Esophagus muscularis mucosa (tissue), 4 donors: ENCODE measurements at regions not wholly inside any gene's neighbourhood (a gene's known extent, or its start where the extent isn't known, plus 50 kb on each side); places are given as distances from the start of the nearest gene placed in this dataset.

ENCODE experiments used
- DNase-seq: peaks from one replicate; pipeline ENCODE4 v3.0.0-alpha.2; 2017; ENCODE audit errors: extremely low spot score
- H3K27ac ChIP-seq, 4 donors: fragments of 200-600 bp; sonication (generic); replicated peaks in 1 of 4; 1 replicate in 3 of 4; 2 replicates in 1 of 4; pipeline ENCODE4 v1.5.1; 2016 to 2019; ENCODE audit warnings: mild to moderate bottlenecking in 1 of 4
- H3K27me3 ChIP-seq, 4 donors: fragments of 200-600 bp; sonication (generic); one replicate each; pipeline versions ENCODE4 v1.5.1 to v1.6.0; 2016 to 2019
- H3K36me3 ChIP-seq, 4 donors: fragments of 200-600 bp; sonication (generic); one replicate each; pipeline ENCODE4 v1.5.1; 2016 to 2019
- H3K4me1 ChIP-seq, 4 donors: fragments of 200-600 bp; sonication (generic); one replicate each; pipeline ENCODE4 v1.5.1; 2016 to 2019
- H3K4me3 ChIP-seq, 4 donors: fragments of 200-600 bp; sonication (generic); 1 replicate in 2 of 4; 2 replicates in 2 of 4; pipeline ENCODE4 v1.5.1; 2016 to 2019; ENCODE audit warnings: mild to moderate bottlenecking in 4 of 4, moderate library complexity in 1 of 4
- H3K9me3 ChIP-seq, 4 donors: fragments of 200-600 bp; sonication (generic); 1 replicate in 3 of 4; 2 replicates in 1 of 4; pipeline ENCODE4 v1.5.1; 2016 to 2019
- EP300 ChIP-seq: sonication (generic); formaldehyde crosslinking; IDR thresholded peaks from one replicate; pipeline ENCODE4 v1.6.1; 2017; ENCODE audit warnings: antibody characterized with exemption
- POLR2A ChIP-seq: fragments of 450-650 bp; IDR thresholded peaks from one replicate; pipeline ENCODE4 v1.6.1; 2017; ENCODE audit warnings: antibody characterized with exemption, moderate library complexity, mild to moderate bottlenecking, low read depth
- POLR2AphosphoS5 ChIP-seq, 2 donors: sonication (generic); formaldehyde crosslinking; IDR thresholded peaks; one replicate each; pipeline ENCODE4 v1.6.1; 2017; ENCODE audit warnings: antibody characterized with exemption in 2 of 2
- WGBS: methylation state at CpG from one replicate; pipeline ENCODE4 v1.1.5; 2018; 5-methylcytosine and 5-hydroxymethylcytosine counted together
- intact Hi-C: fragments of 100-400 bp; cut with DNase I; formaldehyde crosslinking; loops from one replicate; pipeline ENCODE4 v1.15.1; 2023
- TF ChIP-seq, protein P1 (sequence below), 3 experiments: fragments of 200-600 bp in 2 of 3; fragments of 450-650 bp in 1 of 3; sonication (generic) in 2 of 3; IDR thresholded peaks; one replicate each; pipeline ENCODE4 v1.5.1; 2017 to 2019; ENCODE audit warnings: antibody characterized with exemption in 3 of 3, mild to moderate bottlenecking in 2 of 3, moderate library complexity in 1 of 3

DNA sequence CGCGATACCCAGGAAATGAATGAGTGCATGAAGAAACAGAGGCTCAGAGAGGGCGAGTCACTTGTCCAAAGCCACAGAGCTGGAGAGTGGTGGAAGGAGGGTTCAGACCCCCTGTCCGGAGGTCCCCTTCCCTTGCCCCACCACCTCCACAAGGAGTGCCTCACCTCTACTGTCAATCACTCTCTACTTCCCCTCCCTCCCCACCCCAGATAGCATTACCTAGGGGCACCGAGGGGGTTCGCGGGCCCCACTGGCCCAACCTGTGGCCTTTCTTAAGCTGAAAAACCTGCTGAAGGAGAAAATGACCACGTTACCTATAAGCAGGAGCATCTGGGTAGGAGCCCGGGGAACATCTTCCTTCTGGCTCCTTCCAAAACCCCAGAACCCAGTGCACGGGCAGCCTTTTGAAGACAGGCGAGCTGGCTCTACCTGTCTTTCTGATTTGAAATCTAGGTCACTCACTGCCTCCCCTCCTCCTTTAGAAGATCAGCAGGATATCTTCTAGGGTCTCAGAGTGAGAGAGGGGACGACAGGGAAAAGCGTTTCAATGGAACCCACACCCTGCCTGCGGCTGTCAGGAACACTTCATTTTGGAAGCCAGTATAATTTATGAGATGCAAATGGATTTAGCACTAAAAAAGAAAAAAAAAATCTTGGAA, 89.9 kb upstream of the MEF2A start:
- peaks cover 43 to 58% (median 45%) of the 10 kb centered on the region in 4 donors for H3K4me1 ChIP-seq
- H3K27me3 ChIP-seq, result no peaks in the 10 kb centered on the region
- no peaks in the 10 kb centered on the region for H3K9me3 ChIP-seq
- intact Hi-C loops, result no loop called here
- H3K27ac ChIP-seq, result peak overlapping the region; percentile 76 to 88 (median 84)
- WGBS, result 77% methylated on average over 14 of the region's 14 CpGs
- H3K36me3 ChIP-seq, result no peaks in the 10 kb centered on the region
- H3K4me3 ChIP-seq, result no peak overlapping the region
- DNase-seq, result no peak
- TF ChIP-seq, protein P1, sequence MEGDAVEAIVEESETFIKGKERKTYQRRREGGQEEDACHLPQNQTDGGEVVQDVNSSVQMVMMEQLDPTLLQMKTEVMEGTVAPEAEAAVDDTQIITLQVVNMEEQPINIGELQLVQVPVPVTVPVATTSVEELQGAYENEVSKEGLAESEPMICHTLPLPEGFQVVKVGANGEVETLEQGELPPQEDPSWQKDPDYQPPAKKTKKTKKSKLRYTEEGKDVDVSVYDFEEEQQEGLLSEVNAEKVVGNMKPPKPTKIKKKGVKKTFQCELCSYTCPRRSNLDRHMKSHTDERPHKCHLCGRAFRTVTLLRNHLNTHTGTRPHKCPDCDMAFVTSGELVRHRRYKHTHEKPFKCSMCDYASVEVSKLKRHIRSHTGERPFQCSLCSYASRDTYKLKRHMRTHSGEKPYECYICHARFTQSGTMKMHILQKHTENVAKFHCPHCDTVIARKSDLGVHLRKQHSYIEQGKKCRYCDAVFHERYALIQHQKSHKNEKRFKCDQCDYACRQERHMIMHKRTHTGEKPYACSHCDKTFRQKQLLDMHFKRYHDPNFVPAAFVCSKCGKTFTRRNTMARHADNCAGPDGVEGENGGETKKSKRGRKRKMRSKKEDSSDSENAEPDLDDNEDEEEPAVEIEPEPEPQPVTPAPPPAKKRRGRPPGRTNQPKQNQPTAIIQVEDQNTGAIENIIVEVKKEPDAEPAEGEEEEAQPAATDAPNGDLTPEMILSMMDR (IDR thresholded peaks at IDR 0.05), result no peak
- no peak for TF ChIP-seq POLR2A
- no peak for TF ChIP-seq POLR2AphosphoS5 (IDR thresholded peaks at IDR 0.05)
- TF ChIP-seq EP300, result no peak

DNA sequence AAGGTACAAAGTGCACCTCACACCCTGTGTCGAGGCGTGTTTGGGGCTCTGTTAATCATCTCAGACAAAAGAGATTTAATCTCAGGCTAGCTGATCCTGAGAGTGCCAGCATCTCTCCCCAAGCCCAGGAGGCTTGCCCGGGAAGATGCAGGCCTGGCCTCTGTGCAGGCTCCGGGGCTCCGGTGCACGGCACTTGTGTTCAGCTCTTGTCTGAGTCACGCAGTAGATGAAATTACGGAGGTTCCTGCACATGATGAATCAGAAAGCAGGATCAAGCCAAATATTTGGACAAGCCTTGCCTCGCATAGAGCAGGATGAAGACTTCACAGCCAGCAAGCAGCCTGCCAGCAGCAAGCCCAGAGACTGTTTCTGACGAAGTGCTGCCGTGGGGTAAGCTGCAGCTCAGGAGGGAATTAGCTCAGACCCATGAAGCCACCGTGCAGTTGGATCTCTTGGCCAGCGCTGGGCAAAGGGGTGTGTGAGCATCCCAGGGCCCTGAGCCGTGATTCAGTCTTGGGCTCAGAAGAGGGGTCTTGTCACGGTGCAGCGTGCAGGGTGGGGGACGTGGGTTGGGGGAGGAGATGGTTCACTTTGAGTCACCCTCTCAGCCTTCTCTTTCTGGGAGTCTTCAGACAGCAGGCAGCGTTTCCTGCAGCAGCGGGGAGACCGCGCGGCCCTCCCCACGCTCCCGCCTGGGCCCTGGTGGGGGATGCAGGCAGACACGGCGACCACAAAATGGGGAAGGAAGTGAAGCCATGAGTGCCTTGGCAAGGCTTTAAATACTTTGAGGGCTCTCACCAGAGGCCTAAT, 89.2 kb upstream of the MEF2A start:
- peak; percentile 95 for DNase-seq
- Histone ChIP-seq H3K4me1 (peaks cover 43 to 58% (median 45%) of the 10 kb centered on the region in 4 donors), H3K4me3 (peak overlapping the region in 2 of 4 donors; percentile 19 to 21), H3K36me3 (no peaks in the 10 kb centered on the region), H3K9me3 (no peaks in the 10 kb centered on the region), H3K27ac (peak overlapping the region; percentile 76 to 88 (median 84)), H3K27me3 (no peaks in the 10 kb centered on the region)
- intact Hi-C loops, result loop anchor here (1.0 kb wide), 1 partner anchor 31 kb away; no protein-coding TSS in a partner anchor
- WGBS, result 39% methylated on average over 22 of the region's 26 CpGs
- TF ChIP-seq EP300, result peak; percentile 38
- no peak for TF ChIP-seq POLR2A
- TF ChIP-seq POLR2AphosphoS5 (IDR thresholded peaks at IDR 0.05), result peak; percentile 86 to 89

DNA sequence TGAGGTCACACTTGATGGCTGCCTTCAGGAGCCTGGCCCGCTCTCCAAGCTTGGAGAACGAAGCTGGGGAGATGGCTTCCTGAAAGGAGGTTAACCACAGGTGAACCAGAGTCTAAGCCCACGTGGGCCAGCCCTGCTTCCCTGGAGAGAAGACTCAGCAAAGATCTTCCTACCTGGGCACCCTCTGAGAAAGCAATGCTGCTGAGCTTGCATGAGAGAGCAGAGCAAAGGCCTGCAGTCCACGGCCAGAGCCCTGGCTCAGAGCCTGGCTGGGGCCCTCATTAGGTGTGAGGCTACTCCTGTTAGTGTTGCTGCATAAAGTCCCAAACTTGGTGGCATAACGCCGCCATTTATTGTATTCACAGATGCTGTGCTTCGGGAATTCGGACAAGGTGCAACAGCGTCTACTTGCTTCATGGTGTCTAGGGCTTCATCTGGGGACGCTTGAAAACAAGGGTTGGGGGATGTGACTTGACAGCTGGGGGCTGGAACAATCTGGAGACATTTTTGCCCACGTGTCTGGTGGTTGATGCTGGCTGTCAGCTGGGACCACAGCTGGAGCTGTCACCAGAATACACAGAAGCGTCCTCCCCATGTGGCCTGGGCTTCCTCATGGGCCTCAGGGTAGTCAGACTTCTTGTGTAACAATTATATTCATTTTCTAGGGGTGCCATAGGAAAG, 87.9 kb upstream of the MEF2A start:
- WGBS, result 62% methylated on average over 4 of the region's 12 CpGs
- intact Hi-C loops, result loop anchor here (1.0 kb wide), 1 partner anchor 29 kb away; no protein-coding TSS in a partner anchor
- H3K36me3 ChIP-seq, result no peaks in the 10 kb centered on the region

DNA sequence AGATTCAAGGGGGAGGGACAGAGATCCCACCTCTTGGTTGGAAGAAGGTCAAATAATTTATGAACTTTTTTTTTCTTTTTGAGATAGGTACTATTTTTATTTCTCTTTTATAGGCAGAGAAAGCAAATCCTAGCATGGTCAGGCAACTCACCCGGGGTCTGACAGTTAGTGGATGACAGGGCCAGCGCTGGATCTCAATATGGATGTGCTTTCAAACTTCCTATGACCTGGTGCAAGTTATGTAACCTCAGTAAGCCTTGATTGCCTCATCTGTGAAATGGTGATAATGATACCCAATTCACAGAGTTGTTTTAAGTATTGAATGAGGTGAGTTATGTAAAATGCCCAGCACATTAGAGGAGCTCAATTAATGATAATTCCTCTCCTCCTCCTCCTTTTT, 86.8 kb upstream of the MEF2A start:
- WGBS, result 97% methylated on average over 2 of the region's 2 CpGs

More for the DNA sequence above, 87.9 kb upstream of the MEF2A start:
- Histone ChIP-seq H3K4me1 (peaks cover 43 to 56% (median 43%) of the 10 kb centered on the region in 4 donors), H3K9me3 (no peaks in the 10 kb centered on the region), H3K27me3 (no peaks in the 10 kb centered on the region), H3K4me3 (no peak overlapping the region), H3K27ac (peak overlapping the region; percentile 76 to 88 (median 84))
- TF ChIP-seq POLR2AphosphoS5 (IDR thresholded peaks at IDR 0.05), result no peak
- TF ChIP-seq, protein P1 (IDR thresholded peaks at IDR 0.05), result no peak
- TF ChIP-seq EP300, result no peak
- no peak for TF ChIP-seq POLR2A
- no peak for DNase-seq

More for the DNA sequence above, 86.8 kb upstream of the MEF2A start:
- Histone ChIP-seq H3K27me3 (no peaks in the 10 kb centered on the region), H3K4me3 (no peak overlapping the region), H3K27ac (no peak overlapping the region), H3K36me3 (no peaks in the 10 kb centered on the region), H3K4me1 (peaks cover 36 to 46% (median 41%) of the 10 kb centered on the region in 4 donors), H3K9me3 (no peaks in the 10 kb centered on the region)
- TF ChIP-seq EP300 (no peak), POLR2AphosphoS5 (IDR thresholded peaks at IDR 0.05) (no peak), POLR2A (no peak)
- TF ChIP-seq, protein P1 (IDR thresholded peaks at IDR 0.05), result no peak
- intact Hi-C loops, result no loop called here
- DNase-seq, result no peak
